DOHH2 (cell line): ENCODE measurements at regions not wholly inside any gene's neighbourhood (a gene's known extent, or its start where the extent isn't known, plus 50 kb on each side); places are given as distances from the start of the nearest gene placed in this dataset.

Experiments used
- CTCF ChIP-seq: fragments of 200-600 bp; sonication (generic); IDR thresholded peaks from one replicate; pipeline ENCODE4 v1.5.1; 2014; ENCODE audit warnings: antibody characterized with exemption, mild to moderate bottlenecking, low read depth, low read length; ENCODE audit not compliant: poor library complexity, severe bottlenecking
- EZH2phosphoT487 ChIP-seq: fragments of 200-600 bp; sonication (generic); IDR thresholded peaks from 2 replicates; pipeline ENCODE4 v1.6.1; 2017; ENCODE audit warnings: borderline replicate concordance, mild to moderate bottlenecking, antibody characterized with exemption, low read length, moderate library complexity, mixed read lengths

GRCh38 chr1:57711326-57711725 is 287.5 kb upstream of the DAB1 start:
- no peak for TF ChIP-seq CTCF
- TF ChIP-seq EZH2phosphoT487 = no peak
